NCI-H345 (cell line): ENCODE measurements at regions not wholly inside any gene's neighbourhood (a gene's known extent, or its start where the extent isn't known, plus 50 kb on each side); places are given as distances from the start of the nearest gene placed in this dataset.
"Not testable (repeated sequence)": the region's sequence is repeated elsewhere in the genome, so short reads cannot be mapped to it uniquely, and the experiment has no call there.

Source experiments
- DNase-seq: peaks from one replicate; lab custom pipeline; 2025; lab: John Stamatoyannopoulos, UW

DNA sequence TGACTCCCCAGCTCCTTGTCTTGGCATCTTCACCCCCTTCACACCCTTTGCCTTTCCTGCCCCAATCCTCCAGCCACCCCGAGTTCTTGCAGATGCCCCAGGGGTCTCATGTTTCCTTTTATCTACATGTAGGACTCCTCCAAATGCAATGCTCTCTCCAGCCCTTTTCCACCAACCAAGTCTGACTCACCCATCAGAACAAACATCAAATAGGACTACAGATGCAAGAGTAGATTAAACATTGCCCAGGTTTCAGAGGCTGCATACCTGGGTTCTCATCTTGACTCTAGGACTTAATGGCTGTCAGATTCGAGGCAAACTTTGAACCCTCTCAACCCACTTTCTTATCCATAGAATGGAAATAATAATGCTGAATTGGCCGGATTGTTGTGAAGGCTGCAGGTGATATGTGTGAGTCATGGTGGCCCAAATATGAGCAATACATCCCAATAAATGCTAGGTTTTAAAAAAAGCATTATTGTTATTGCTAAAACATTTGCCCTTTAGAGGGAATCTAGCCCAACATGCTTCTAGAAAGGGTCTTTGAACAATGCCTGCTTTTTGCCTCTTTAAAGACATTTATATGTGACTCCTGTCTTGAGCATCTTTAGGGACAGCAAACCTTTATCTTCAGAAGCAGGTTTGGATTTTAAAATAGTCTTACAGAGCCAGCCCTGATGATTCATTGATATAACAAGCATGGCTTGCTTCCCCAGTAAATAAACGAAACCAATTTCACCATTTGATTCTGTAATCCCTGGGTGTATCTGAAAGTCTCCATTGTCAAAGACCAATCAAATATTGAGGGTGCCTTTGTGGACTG, 310.1 kb downstream of the FOXL1 start:
- DNase-seq: no peak

DNA sequence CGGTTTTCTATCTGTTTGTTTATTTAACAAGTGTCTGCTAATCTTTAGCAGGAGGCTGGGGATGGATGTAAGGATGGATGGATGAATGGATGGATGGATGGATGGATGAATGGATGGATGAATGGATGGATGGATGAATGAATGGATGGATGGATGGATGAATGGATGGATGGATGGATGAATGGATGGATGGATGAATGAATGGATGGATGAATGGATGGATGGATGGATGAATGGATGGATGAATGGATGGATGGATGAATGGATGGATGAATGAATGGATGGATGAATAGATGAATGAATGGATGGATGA, 310.7 kb downstream of the FOXL1 start:
- not testable (repeated sequence) for DNase-seq

DNA sequence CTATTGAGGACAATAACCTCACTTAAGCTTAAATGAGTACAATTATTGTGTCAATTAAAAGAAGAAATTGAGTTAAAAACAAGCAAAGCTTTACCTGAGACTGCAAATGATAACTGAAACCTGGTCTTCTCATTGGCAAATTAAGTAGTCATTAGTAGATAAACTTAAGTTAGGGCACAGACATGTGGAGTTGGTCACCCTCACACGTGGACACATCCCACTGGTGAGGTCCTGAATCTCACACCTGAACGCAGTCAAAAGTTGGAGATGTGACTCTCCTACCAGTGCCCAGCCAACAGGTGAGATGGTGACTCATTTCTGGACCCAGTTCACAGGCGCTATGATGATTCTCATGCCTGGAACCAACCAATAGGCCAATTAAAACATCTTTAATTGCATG, 311.6 kb downstream of the FOXL1 start:
- DNase-seq: no peak

DNA sequence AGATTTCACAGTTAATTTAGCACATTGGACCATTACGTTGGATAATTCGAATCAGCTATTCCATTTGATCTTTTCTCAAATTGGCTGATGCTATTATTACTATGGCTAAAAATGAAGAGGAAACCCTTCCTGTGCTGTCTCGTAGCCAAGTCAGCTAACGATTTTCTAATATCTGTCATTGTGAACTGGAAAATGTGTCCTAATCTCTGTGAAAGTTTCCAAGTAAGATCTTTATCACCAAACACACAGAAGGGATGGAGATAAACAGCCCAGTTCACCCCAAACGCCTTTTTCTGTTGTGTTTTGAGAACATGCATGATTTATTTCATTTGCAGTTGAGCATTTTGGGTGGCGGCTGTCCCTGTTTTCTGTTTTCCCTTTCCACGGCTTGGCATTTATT, 312.8 kb downstream of the FOXL1 start:
- DNase-seq: no peak

DNA sequence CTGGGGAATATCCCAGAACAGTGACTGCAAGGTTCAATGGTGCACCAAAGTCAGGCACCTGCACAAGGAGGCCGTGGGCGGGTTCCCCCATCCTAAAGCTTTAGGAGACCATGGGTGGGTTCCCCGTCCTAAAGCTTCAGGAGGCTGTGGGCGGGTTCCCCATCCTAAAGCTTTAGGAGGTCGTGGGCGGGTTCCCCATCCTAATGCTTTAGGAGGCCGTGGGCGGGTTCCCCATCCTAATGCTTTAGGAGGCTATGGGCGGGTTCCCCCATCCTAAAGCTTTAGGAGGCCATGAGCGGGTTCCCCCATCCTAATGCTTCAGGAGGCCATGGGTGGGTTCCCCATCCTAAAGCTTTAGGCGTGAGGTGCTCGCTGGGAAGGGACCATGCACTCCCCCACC, 313.3 kb downstream of the FOXL1 start:
- no peak for DNase-seq

DNA sequence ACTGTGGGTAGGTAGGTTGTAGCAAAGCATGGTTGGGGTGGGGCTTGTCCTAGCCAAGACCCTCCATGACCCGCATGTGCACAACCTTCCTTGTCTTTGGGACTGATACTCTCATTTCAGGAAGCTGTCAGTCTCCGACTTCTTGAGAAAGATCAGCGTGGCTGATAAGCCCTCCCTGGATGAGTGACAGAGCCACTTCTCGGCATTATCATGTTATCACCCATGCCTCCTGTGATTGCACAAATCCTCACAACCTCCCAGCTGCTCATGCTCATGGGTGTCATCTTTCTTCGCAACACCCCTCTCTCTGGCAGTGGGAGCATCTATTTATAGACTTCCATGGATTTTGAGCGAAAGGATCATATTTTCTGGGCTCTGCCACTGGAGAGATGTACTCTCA, 314.2 kb downstream of the FOXL1 start:
- DNase-seq: no peak

DNA sequence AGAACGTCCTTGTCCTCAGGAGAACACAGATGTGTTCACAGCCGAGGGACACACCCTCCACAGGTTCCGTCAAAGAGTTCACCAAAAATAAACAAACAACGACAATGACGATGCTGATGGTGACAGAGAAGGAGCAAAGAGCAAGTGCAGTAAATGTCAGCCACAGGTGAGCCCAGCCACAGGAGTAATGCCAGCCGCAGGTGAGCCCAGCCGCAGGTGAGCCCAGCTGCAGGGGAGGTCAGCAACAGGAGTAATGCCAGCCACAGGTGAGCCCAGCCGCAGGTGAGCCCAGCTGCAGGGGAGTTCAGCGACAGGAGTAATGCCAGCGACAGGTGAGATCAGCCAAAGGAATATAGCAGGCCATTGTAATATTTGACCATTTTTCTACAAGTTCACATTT, 315.2 kb downstream of the FOXL1 start:
- DNase-seq: no peak

DNA sequence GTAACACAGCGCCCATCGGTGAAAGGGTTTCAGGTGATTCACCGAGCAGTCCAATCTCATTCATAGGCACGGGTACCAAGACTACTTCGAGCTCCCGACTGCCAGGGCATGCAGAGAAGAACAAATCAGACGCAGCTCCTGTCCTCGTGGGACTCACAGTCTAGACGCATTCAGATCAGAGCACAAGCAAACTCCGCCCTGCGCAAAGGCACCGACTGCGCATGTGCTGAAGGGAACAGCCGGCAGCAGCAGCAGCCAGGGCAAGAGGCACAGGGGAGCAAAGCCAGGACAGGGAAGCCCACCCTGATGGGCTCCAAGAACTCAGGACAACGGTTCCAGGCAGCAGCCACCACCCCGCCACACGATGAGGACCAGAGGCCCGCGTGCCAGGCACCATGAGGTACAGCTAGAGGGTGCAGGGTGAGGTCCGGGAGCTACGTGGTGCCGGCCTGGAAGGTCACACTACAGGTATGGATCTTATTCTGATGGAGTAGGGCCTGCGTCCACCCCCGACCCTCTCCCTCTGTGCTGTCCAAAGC, 315.7 kb downstream of the FOXL1 start:
- DNase-seq: no peak

DNA sequence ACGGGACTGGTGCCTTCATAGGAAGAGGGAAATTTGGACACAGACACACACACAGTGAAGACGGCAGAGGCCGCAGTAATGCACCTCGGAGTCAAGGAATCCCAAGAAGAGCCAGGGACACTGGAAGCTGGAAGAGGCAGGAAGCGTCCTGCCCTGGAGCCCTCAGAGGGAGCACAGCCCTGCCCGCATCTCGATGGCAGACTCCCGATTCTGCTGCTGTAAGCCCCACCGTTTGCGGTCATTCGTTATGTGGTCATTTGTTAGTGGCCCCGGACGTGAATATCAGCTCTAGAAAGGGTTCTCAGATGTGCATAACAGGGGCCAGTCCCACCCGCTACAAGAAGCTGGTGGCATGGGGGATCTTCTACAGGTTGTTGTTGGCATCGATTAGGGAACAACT, 316.6 kb downstream of the FOXL1 start:
- DNase-seq: no peak

DNA sequence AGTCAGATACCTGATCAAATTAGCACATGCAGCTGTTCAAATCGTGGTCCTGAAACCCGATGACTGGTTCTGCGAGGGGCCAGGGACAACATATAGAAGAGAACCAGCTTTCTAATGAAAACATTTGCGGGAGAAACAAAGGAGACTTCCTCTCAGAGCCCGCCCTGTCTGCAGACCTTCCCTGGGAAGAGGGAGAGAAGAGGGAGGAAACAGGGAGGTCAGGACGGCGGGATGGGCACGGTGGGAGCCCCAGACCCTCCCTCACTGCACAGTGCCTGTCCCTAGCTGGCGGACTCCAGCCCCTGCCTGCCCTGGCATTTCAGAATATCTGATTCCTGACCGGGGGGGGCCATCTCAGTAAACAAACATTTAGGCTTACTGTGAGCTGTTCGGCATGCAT, 317.3 kb downstream of the FOXL1 start:
- no peak for DNase-seq

DNA sequence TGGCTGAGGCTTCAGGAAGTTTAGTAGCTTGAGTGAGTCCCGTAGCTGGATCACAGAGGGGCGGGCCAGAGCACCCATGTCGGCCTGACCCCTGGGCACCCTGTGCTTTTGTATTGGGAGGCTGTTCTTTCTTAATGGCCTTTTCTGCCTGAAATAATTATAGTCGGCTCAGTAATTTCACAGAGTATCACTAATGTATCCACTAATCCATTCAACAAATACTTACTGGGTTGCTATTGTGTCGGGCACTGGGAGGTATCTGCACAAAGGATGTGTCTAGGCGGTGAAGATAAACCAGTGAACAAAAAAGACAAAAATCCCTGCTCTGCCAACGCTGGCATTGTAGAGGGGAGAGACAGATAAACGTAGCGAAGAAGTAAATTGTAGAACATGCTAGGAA, 318.6 kb downstream of the FOXL1 start:
- no peak for DNase-seq

DNA sequence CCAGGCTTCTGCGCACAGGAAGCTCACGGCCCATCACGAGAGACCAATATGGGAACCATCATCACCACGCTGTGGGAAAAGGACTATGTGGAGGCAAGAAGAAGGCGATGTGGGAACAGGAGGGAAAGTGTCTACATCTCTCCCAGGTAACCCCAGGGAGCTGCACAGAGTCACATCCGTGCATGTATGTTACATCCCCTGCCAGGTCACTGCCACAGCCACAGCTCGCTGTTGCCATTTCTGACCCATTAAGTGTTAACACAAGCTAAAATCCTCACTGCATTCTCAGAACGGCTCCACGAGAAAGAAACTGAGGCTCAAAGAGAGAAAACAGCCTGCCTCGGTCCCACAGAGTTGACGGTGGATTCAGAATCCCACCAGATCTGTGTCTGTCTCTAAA, 319.1 kb downstream of the FOXL1 start:
- DNase-seq: no peak

DNA sequence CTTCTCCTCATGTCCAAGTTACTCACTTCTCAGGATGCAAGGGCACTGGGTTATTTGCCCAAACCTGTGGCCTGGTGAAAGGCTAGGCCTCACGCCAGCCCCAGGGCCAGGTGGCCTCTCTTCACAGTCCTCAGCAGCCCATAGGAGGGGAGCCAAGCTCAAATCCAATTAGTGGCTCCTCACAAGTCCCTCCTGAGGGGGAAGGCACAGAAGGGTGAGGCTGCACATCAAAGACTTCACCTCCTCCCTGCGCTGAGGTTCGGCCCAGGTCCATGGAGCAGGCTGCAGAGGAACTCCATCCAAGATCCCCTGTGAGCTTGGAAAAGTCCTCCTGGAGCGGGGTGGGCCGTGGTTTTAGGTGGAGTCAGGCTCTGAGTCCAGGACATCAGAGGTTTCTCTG, 320.0 kb downstream of the FOXL1 start:
- DNase-seq: no peak

DNA sequence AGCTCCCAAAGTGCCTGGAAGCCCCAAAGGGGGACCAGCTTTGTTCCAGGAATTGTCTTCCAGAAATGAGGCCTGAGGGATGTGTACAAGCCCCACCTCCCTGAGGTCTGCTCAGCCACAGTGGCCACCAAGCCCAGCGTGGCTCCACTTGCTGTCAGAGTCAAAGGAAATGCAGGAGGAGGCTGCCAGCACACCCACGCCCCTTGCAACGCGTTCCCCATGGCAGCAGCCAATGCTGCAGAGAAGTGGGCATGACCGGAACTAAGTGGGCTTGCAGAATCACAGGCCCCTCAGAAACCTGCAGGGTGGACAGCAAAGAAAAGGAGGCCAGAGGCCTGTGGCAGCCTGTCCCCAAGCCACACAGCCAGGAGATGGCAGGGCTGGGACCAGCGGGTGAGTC, 320.8 kb downstream of the FOXL1 start:
- no peak for DNase-seq

DNA sequence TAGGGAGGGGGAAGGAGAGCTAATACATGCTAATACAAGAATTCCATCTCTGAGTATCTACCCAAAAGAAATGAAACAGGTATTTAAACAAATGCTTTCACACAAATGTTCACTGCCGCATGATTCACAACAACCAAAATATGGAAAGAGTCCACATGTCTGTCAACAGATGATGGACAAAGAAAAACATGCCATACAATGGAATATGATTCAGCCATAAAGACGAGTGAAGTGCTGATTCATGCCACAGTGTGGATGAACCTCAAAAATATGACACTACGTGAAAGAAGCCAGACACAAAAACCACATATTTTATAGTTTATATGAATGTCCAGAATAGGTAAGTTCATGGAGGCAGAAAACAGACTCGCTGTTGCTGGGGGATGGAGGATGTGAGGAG, 321.4 kb downstream of the FOXL1 start:
- DNase-seq: no peak

DNA sequence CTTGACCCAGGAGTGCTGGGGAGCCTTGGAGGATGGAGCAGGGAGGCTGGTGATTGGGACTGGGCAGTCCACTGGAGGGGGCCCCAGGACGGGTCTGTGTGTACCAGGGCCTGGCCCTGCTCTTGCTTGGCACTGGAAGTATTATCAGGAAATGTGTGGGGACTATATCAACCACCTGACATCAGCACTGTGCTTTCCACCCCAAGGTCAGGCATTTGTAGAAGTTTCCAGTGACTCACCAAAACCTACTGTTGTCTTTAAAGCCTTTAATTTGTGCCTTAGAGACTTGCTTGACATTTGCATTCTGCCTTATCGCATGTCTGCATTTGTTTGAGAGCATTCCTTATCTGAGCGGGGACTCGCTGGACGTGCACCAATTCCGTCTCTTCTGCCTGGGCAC, 323.1 kb downstream of the FOXL1 start:
- no peak for DNase-seq

DNA sequence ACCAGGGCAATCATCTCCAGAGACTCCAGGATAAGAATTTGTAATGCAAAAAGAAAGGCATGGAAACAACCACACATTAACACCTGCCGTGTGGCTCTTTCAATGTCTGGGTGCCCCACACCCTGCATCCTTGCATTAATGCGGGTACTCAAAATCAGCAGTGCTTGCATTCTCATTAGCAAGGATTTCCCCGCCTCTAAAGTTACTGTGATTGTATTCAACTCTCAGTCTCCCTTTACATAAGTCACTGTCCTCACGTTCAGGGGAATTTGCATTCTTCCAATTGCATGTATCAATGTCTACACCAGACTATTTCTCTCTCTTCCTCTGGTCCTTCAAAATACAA, 324.3 kb downstream of the FOXL1 start:
- no peak for DNase-seq

DNA sequence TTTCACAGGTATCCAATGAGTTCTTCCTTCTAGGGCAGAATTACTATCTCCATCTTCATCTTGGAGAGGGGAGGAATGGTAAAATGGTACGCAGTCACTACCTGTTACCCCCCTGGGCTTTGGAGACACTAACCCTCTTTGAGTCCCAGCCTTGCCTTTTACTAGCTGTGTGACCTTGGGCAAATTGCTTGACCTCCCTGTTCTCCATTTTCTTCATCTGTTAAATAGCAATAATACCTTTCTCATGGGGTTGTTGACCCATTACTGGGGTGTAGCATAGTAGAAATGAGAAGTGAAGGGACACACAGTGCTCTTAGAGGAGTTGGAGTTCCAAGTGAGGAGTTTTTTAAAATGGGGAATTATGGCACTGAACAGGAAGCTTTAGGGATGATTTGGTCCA, 324.7 kb downstream of the FOXL1 start:
- no peak for DNase-seq

DNA sequence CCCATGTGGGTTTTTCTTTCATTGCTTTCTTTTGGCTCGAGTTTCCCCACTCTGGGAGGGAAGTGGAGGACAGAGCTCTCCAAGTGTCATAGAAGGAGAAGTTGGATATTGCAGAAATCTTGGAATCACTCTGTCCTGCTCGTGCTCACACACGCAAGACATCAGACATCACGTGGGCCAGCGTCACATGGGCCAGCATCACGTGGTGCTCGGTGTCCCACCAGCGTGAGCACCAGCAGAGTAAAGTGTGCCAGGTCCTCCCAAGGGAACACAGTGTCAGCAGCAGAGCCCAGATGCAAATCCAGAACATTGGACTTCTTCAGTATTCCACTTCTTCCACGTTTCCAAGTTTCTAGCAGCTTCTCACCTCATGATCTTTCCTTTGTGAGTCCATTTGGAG, 327.0 kb downstream of the FOXL1 start:
- DNase-seq: no peak

DNA sequence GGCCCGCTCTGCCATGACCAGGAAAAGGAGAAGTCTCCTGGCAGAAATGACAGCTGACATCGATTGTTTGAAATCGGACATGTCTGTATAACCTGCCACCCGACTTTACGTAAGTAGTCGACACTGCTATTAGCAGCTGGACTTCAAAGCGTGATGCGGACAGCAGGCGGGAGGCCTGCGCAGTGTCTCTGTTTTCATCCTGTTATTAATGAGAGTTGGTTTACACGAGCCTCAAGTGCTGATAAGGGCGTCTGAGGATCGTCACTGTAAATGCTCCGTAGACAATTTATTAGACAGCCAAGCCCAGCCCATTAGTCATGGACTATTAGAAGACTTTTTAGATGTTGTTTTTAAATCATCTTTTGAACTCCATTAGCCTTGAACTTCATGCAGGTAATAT, 328.3 kb downstream of the FOXL1 start:
- no peak for DNase-seq

DNA sequence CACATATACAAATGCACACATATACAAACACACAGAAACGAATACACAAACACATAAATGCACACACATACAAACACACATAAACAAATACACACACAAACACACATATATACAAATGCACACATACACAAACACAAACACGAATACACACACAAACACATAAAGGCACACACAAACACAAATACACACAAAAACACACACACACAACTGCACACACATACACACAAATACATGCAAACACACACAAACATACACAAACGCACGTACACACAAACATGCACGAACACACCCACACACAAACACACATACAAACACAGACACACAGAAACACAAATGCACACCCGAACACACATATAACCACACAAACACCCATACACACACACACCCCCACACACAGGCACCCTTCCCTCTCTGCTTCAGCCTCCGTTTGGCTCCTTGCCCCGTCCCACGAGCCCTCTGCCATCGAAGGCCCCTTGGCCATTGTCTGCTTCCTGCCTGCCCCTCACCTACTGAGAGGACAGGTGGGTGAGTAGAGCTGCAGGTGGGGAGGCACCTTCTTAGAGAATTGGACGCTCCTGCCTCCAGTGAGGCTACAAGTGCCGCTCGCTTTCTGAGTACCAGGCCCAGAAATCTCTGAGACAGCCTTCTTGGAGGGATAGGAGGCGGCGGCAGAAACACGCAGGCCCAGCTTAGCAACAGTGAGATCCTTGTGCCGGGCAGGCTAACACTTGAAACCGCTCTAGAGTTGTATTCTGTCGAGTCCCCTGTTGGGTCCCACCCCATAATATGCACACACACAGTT, 331.2 kb downstream of the FOXL1 start:
- DNase-seq: no peak

DNA sequence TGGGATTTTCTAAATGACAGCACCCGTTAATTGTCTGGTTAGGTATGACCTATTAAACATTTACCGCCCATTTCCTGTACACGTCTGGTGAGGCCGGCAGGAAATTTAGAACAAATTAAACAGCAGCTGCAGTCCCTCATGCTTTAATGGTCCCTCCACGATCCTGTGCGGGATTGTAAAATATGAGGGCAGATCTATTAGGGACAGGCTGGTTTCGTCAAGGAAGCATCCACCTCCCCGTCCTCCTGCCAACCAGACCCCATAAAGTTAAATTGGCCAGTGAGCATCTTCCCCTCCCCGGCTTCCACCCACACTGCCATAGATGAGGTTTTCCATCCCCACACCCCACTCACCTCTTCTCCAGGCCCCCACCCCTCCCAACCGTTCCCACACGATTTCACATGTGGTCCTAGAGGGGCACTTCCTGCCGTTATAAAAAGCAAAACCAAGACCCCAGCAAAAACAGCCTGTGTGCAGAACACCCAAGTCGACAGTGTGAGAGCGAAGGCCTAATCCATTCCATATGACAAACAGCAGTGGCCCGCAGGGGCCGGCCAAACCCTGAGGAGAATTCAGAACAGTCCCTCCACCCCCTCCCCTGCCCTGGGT, 331.9 kb downstream of the FOXL1 start:
- DNase-seq: no peak

DNA sequence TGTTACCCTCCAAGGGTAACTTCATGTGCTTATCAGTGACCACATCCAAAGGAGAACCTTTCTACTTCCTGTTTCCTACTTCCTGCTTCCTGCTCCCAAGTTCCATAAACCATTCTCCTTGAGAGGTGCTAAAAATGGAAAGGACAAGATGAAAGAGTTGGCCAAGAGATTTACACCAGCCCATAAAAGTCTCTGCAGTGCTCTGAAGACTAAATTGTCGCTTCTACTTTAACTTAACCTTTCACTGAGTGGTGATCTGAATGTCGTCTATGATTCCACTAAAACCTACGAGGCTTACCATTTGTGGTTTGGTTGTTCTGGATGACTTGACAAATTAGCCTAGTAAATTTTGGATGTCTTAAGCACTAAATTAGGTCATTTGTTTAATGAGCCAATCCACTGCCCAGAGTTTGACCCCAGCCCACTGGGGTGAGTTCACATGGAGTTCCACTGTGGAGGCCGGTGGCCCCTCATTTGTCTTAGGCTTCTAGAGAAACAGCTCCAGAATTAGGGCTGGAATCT, 333.1 kb downstream of the FOXL1 start:
- DNase-seq: no peak
